ENCODE measurements at regions not wholly inside any gene's neighbourhood (a gene's known extent, or its start where the extent isn't known, plus 50 kb on each side); places are given as distances from the start of the nearest gene placed in this dataset.

GRCh38 chr15:45903283-45903682 lies 268.5 kb downstream of the SQOR start:
- DNase-seq (ENCODE audit: low spot score): no peak
- Histone ChIP-seq H3K4me3 (no peak overlapping the region), H3K27ac (no peak overlapping the region)
- TF ChIP-seq, protein P1, sequence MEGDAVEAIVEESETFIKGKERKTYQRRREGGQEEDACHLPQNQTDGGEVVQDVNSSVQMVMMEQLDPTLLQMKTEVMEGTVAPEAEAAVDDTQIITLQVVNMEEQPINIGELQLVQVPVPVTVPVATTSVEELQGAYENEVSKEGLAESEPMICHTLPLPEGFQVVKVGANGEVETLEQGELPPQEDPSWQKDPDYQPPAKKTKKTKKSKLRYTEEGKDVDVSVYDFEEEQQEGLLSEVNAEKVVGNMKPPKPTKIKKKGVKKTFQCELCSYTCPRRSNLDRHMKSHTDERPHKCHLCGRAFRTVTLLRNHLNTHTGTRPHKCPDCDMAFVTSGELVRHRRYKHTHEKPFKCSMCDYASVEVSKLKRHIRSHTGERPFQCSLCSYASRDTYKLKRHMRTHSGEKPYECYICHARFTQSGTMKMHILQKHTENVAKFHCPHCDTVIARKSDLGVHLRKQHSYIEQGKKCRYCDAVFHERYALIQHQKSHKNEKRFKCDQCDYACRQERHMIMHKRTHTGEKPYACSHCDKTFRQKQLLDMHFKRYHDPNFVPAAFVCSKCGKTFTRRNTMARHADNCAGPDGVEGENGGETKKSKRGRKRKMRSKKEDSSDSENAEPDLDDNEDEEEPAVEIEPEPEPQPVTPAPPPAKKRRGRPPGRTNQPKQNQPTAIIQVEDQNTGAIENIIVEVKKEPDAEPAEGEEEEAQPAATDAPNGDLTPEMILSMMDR (IDR thresholded peaks at IDR 0.05): no peak

- TF ChIP-seq, protein P1 (IDR thresholded peaks at IDR 0.05): no peak
- Histone ChIP-seq H3K27ac (no peak overlapping the region), H3K4me3 (no peak overlapping the region)
- DNase-seq (ENCODE audit: low spot score): no peak
Measured at GRCh38 chr15:45904019-45904418, 269.2 kb downstream of the SQOR start.

DNA sequence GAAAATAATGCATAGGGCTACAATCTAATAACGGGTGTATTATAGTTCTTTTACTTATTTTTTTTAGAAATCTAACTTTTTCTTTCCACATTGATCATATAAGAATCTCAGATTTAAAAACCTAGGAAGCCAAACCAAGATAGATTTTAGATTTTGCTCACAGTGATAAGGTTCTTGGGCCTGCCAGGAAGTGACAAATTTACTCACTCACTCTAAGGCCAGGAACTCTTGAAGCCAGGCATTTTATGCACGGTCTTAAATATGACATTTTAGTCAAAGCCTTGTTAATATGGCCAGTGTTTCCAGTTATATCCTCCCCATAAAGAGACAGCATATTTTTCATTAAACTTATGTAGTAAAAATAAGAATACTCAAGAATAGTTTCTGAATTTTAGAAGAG lies 271.4 kb downstream of the SQOR start:
- Histone ChIP-seq H3K27ac (no peak overlapping the region), H3K4me3 (no peak overlapping the region)
- TF ChIP-seq, protein P1 (IDR thresholded peaks at IDR 0.05): no peak
- DNase-seq (ENCODE audit: low spot score): no peak

DNA sequence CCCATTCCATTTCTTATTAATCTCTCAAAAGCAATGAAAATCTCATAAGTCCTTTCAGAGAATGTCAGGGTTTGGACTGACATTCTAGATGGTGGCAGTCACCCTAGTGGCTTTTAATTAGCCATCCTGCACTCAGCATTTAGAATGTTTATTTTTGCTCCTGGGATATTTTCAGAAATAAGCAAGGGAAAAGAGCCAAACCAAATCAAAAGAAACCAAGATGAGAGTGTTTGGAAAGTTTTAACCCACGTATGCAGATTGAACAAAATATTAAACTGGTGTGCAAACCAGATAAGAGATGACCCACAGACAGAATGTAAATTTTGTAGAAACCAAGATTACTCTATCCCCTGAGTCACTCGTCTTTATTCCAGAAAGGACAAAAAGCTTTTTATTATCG lies 275.8 kb downstream of the SQOR start:
- no peak for DNase-seq (ENCODE audit: low spot score)
- Histone ChIP-seq H3K27ac (no peak overlapping the region), H3K4me3 (no peak overlapping the region)
- TF ChIP-seq, protein P1 (IDR thresholded peaks at IDR 0.05): no peak

- TF ChIP-seq, protein P1 (IDR thresholded peaks at IDR 0.05): no peak
- DNase-seq (ENCODE audit: low spot score): no peak
- H3K27ac ChIP-seq: no peak overlapping the region
- no peak overlapping the region for H3K4me3 ChIP-seq
Measured at GRCh38 chr15:45913451-45913850, 278.6 kb downstream of the SQOR start.

- H3K4me3 ChIP-seq: no peak overlapping the region
- TF ChIP-seq, protein P1 (IDR thresholded peaks at IDR 0.05): no peak
- H3K27ac ChIP-seq: no peak overlapping the region
- no peak for DNase-seq (ENCODE audit: low spot score)
Measured at GRCh38 chr15:45914425-45914824, 279.6 kb downstream of the SQOR start.

DNA sequence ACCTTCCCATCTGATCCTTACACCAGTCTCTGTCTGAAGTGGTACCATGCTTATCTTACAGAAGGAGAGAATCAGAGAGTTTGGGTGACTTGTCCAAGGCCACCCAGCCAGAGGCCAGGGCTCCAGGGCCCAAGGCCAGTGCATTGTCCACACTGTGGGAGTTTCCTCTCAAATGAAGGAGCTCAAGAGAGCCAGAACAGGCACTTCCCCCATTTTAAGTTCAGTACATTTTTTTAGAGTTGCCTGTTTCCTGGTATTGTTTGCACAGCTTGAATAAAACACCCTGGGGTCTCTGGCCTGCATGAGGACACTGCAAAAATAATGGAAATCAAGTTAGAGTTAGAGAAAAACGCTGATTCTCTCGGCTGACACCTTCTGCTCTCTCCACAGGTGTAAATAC lies 284.0 kb downstream of the SQOR start:
- TF ChIP-seq, protein P1 (IDR thresholded peaks at IDR 0.05): no peak
- DNase-seq (ENCODE audit: low spot score): no peak
- H3K4me3 ChIP-seq: no peak overlapping the region
- no peak overlapping the region for H3K27ac ChIP-seq

Data from coronary artery (tissue), 2 donors.